Gastroesophageal sphincter (tissue), 3 donors: ENCODE measurements at regions not wholly inside any gene's neighbourhood (a gene's known extent, or its start where the extent isn't known, plus 50 kb on each side); places are given as distances from the start of the nearest gene placed in this dataset.

ENCODE experiments used
- CTCF ChIP-seq, 4 experiments: fragments of 200-600 bp in 2 of 4; fragments of 450-650 bp in 2 of 4; sonication (generic) in 1 of 4; IDR thresholded peaks; one replicate each; pipeline ENCODE4 v1.5.1; 2017 to 2019; ENCODE audit warnings: antibody characterized with exemption in 4 of 4, mild to moderate bottlenecking in 2 of 4, moderate library complexity in 2 of 4
- POLR2A ChIP-seq, 2 donors: fragments of 450-650 bp; IDR thresholded peaks; one replicate each; pipeline ENCODE4 v1.6.1; 2017; ENCODE audit warnings: antibody characterized with exemption in 2 of 2, mild to moderate bottlenecking in 2 of 2, moderate library complexity in 1 of 2
- POLR2AphosphoS5 ChIP-seq: sonication (generic); formaldehyde crosslinking; IDR thresholded peaks from one replicate; pipeline ENCODE4 v1.6.1; 2017; ENCODE audit warnings: antibody characterized with exemption

GRCh38 chr3:59277816-59278215 is 228.0 kb upstream of the CFAP20DC start:
- TF ChIP-seq CTCF (IDR thresholded peaks at IDR 0.05) = no peak
- TF ChIP-seq POLR2AphosphoS5 = no peak
- no peak for TF ChIP-seq POLR2A (IDR thresholded peaks at IDR 0.05)
